Heart right ventricle (tissue), 16 donors: ENCODE measurements at regions not wholly inside any gene's neighbourhood (a gene's known extent, or its start where the extent isn't known, plus 50 kb on each side); places are given as distances from the start of the nearest gene placed in this dataset.

Experiments
- ATAC-seq, 8 donors: fragments of 200-7000 bp; cut with Tn5 transposase; one replicate each; pipeline ENCODE4 v1.9.1; 2020; ENCODE audit warnings: mild to moderate bottlenecking in 8 of 8, moderate library complexity in 8 of 8, moderate number of reproducible peaks in 1 of 8
- DNase-seq, 2 donors: peaks; one replicate each; pipeline ENCODE4 v3.0.0-alpha.2; 2020
- H3K27ac ChIP-seq, 10 donors: fragments of 200-600 bp; sonication (generic) in 2 of 10; one replicate each; pipeline versions ENCODE4 v1.5.0 to v1.8.0; 2020 to 2022; ENCODE audit warnings: mild to moderate bottlenecking in 3 of 10
- H3K27me3 ChIP-seq, 7 donors: fragments of 200-600 bp; one replicate each; pipeline ENCODE4 v1.8.0; 2021 to 2022; ENCODE audit warnings: mild to moderate bottlenecking in 2 of 7
- H3K36me3 ChIP-seq, 9 donors: fragments of 200-600 bp; sonication (generic) in 1 of 9; one replicate each; pipeline versions ENCODE4 v1.5.0 to v1.8.0; 2020 to 2022; ENCODE audit warnings: mild to moderate bottlenecking in 2 of 9
- H3K4me1 ChIP-seq, 9 donors: fragments of 200-600 bp; sonication (generic) in 1 of 9; one replicate each; pipeline versions ENCODE4 v1.5.0 to v1.8.0; 2020 to 2022; ENCODE audit warnings: mild to moderate bottlenecking in 4 of 9
- H3K4me3 ChIP-seq, 10 donors: fragments of 200-600 bp; sonication (generic) in 2 of 10; one replicate each; pipeline versions ENCODE4 v1.5.0 to v1.8.0; 2020 to 2022; ENCODE audit warnings: mild to moderate bottlenecking in 7 of 10, moderate library complexity in 2 of 10
- H3K9me3 ChIP-seq, 11 donors: fragments of 200-600 bp in 10 of 11; sonication (generic) in 2 of 11; one replicate each; pipeline versions ENCODE4 v1.5.0 to v1.8.0; 2013 to 2022; ENCODE audit warnings: mild to moderate bottlenecking in 2 of 11, control low read depth in 1 of 11, moderate library complexity in 1 of 11
- WGBS, 2 donors: extraction: QIAGEN DNeasy Blood & Tissue Kit; methylation state at CpG; one replicate each; pipeline ENCODE4 v1.1.7; 2013; ENCODE audit warnings: inconsistent platforms in 1 of 2; 5-methylcytosine and 5-hydroxymethylcytosine counted together
- intact Hi-C, 10 donors: fragments of 100-400 bp; cut with DNase I; formaldehyde crosslinking; loops; one replicate each; pipeline versions ENCODE4 v1.11.1 to v1.14.2; 2022
- TF ChIP-seq, protein P1 (sequence below), 9 donors: fragments of 200-600 bp; sonication (generic) in 2 of 9; IDR thresholded peaks; one replicate each; pipeline versions ENCODE4 v1.5.0 to v1.8.0; 2021 to 2022; ENCODE audit warnings: antibody characterized with exemption in 9 of 9, mild to moderate bottlenecking in 5 of 9, moderate library complexity in 1 of 9
- donor health status: Arrhythmogenic right ventricular cardiomyopathy.
- donor health status: ischemic (EF 13 %, LVEDD 7.1; RV severe dilation, severe dysfunction).
- donor health status: healthy with polysubstance abuse.
- donor health status: DM: no; HTN: yes; CAD: no.
- donor health status: DM: no; HTN: no; CAD: no.
- donor health status: ischemic (EF 25% LVEDD 6.9; RV normal size, moderate dysfunction).
- donor health status: ischemic (EF 25% LVEDD 5.7; RV mildly dilated, moderate dysfunction).
- donor health status: healthy.
- donor health status: DM: yes; HTN: yes; CAD: no.
- donor health status: Ischemic cardiomyopathy.
- donor health status: ischemic (EF 35%, LVEDD 5.7; RV mildly dilated, moderate dysfunction).
- donor health status: nonischemic (EF 11% LVEDD 7.7; RV severe dilation, severe dysfunction).
- donor health status: DM: yes; HTN: yes; CAD: no.
- donor health status: PGD.
- donor health status: ischemic (EF 29% LVEDD 5.4; RV normal size, mild dysfunction).
- donor health status: nonischemic (EF 23%, LVEDD 6.1; RV moderate dilation, normal function).

DNA sequence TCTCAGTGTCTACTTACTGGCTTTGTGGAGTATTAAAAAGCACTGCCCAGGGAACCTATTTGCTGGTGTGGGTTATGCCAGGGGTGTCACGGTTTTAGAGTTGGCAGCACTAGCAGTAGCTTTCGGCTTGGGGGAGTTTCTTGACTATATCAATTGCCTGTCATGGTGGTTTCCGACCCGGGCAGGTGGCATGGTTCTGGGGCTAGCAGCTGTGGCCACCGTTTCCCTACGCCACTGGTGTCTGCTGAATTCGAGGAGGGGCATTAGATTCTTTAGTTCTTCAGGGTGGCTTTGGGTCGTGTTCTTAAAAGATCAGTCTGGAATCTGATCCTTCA lies 55.6 kb upstream of the FOXC1 start:
- Histone ChIP-seq H3K4me1 (peaks cover 0 to 5% (median 0%) of the 10 kb centered on the region in 9 donors), H3K4me3 (peak overlapping the region in 8 of 10 donors; percentile 39 to 66 (median 62)), H3K36me3 (no peaks in the 10 kb centered on the region), H3K27me3 (peaks cover 0 to 28% (median 4%) of the 10 kb centered on the region in 7 donors), H3K9me3 (no peaks in the 10 kb centered on the region), H3K27ac (peak overlapping the region in 5 of 10 donors; percentile 42 to 85 (median 75))
- intact Hi-C loops = no loop called here
- WGBS, 2 donors = 83 to 87% methylated on average over 8 of the region's 8 CpGs
- DNase-seq (no peak), ATAC-seq (no peak)
- TF ChIP-seq, protein P1, sequence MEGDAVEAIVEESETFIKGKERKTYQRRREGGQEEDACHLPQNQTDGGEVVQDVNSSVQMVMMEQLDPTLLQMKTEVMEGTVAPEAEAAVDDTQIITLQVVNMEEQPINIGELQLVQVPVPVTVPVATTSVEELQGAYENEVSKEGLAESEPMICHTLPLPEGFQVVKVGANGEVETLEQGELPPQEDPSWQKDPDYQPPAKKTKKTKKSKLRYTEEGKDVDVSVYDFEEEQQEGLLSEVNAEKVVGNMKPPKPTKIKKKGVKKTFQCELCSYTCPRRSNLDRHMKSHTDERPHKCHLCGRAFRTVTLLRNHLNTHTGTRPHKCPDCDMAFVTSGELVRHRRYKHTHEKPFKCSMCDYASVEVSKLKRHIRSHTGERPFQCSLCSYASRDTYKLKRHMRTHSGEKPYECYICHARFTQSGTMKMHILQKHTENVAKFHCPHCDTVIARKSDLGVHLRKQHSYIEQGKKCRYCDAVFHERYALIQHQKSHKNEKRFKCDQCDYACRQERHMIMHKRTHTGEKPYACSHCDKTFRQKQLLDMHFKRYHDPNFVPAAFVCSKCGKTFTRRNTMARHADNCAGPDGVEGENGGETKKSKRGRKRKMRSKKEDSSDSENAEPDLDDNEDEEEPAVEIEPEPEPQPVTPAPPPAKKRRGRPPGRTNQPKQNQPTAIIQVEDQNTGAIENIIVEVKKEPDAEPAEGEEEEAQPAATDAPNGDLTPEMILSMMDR (IDR thresholded peaks at IDR 0.05) = no peak

DNA sequence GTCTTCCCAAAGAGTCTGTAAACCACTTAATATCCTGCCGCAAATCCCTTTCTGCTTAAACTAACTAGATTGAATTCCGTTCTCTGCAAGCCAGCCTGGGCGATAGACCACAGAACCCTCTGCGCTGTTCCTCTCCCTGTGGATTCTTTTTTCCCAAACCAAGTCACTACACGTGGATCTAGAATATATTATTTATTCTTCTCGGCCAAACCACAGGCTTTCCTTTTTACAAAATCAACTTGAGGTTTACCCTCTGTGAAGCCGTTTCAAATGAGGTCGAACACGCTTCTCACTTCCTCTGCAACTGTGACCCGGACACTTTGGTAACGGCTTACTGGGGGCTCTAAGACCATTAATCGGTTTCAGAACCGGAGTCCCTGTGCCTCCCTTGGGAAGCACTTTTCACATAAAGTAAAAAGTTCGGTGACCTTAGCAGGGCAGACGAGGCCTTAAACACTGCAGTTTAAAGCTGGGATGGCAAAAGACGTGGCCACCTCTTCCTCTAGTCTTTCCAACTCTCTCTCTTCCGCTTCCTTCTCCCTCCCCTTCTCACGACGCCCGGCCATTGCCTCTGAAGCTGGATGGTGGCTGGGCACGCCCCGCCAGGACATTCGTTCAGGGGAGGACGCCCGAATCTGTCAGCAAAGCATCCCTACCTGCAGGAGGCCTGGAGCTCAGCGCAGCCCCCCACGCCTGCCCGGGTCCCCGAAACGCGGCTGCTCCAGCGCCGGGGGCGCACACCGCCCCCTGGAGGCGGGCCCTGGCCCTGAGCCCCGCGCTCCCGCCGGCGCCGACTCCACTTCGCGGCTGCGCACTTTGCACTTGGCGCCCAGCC lies 55.0 kb upstream of the FOXC1 start:
- 19 to 22% methylated on average over 46 of the region's 46 CpGs for WGBS, 2 donors
- H3K27ac ChIP-seq = peak overlapping the region; percentile 22 to 85 (median 64)

DNA sequence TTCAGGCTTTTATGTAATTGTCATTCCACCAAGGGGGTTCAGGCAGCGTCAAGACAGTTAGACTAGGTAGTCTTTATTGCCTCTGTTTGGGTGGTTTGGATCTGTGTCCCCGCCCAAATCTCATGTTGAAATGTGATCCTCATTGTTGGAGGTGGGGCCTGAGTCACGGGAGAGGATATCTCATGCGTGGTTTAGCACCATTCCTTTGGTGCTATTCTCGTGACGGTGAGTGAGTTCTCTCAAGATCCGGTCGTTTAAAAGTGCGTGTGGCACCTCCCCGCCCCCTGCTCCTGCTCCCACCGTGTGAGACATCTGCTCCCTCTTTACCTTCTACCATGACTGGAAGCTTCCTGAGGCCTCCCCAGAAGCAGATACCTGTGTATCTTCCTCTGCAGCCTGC lies 51.3 kb upstream of the FOXC1 start:
- intact Hi-C loops = no loop called here
- no peak for ATAC-seq

More for the DNA sequence above, 55.0 kb upstream of the FOXC1 start:
- peaks cover 0 to 5% (median 0%) of the 10 kb centered on the region in 9 donors for H3K4me1 ChIP-seq
- TF ChIP-seq, protein P1 (IDR thresholded peaks at IDR 0.05) = peak; percentile 77 to 94 (median 85)
- peak; percentile 68 to 88 for DNase-seq
- H3K27me3 ChIP-seq = peaks cover 0 to 28% (median 4%) of the 10 kb centered on the region in 7 donors
- intact Hi-C loops = no loop called here
- H3K4me3 ChIP-seq = peak overlapping the region; percentile 25 to 66 (median 60)
- ATAC-seq = peak; percentile 84 to 93 (median 89)
- no peaks in the 10 kb centered on the region for H3K36me3 ChIP-seq
- no peaks in the 10 kb centered on the region for H3K9me3 ChIP-seq

More for the DNA sequence above, 51.3 kb upstream of the FOXC1 start:
- peaks cover 0 to 8% (median 0%) of the 10 kb centered on the region in 11 donors for H3K9me3 ChIP-seq
- no peak overlapping the region for H3K27ac ChIP-seq
- 69% methylated on average over 11 of the region's 11 CpGs for WGBS, 2 donors
- H3K36me3 ChIP-seq = no peaks in the 10 kb centered on the region
- no peak for DNase-seq
- peaks cover 0 to 28% (median 4%) of the 10 kb centered on the region in 7 donors for H3K27me3 ChIP-seq
- no peak overlapping the region for H3K4me3 ChIP-seq
- H3K4me1 ChIP-seq = peaks cover 0 to 5% (median 0%) of the 10 kb centered on the region in 9 donors
- TF ChIP-seq, protein P1 (IDR thresholded peaks at IDR 0.05) = no peak
